Gastroesophageal sphincter (tissue), 3 donors: ENCODE measurements at regions not wholly inside any gene's neighbourhood (a gene's known extent, or its start where the extent isn't known, plus 50 kb on each side); places are given as distances from the start of the nearest gene placed in this dataset.

Source experiments
- CTCF ChIP-seq, 4 experiments: fragments of 200-600 bp in 2 of 4; fragments of 450-650 bp in 2 of 4; sonication (generic) in 1 of 4; IDR thresholded peaks; one replicate each; pipeline ENCODE4 v1.5.1; 2017 to 2019; ENCODE audit warnings: antibody characterized with exemption in 4 of 4, mild to moderate bottlenecking in 2 of 4, moderate library complexity in 2 of 4
- POLR2A ChIP-seq, 2 donors: fragments of 450-650 bp; IDR thresholded peaks; one replicate each; pipeline ENCODE4 v1.6.1; 2017; ENCODE audit warnings: antibody characterized with exemption in 2 of 2, mild to moderate bottlenecking in 2 of 2, moderate library complexity in 1 of 2
- POLR2AphosphoS5 ChIP-seq: sonication (generic); formaldehyde crosslinking; IDR thresholded peaks from one replicate; pipeline ENCODE4 v1.6.1; 2017; ENCODE audit warnings: antibody characterized with exemption

- TF ChIP-seq CTCF (IDR thresholded peaks at IDR 0.05) (peak in 1 of 4 experiments; percentile 28), POLR2AphosphoS5 (no peak), POLR2A (IDR thresholded peaks at IDR 0.05) (no peak)
Observed at GRCh38 chr6:117188627-117189201, 76.6 kb upstream of the VGLL2 start.
